ENCODE measurements at regions not wholly inside any gene's neighbourhood (a gene's known extent, or its start where the extent isn't known, plus 50 kb on each side); places are given as distances from the start of the nearest gene placed in this dataset.

- TF ChIP-seq CTCF (IDR thresholded peaks at IDR 0.05; ENCODE audit: extremely low read depth in 1 of 2, insufficient read depth in 1 of 2, low read depth in 1 of 2, low read length in 2 of 2) (no peak), POLR2A (IDR thresholded peaks at IDR 0.05; ENCODE audit: low read depth, low read length) (no peak), MAX (IDR thresholded peaks at IDR 0.05; ENCODE audit: insufficient read depth, insufficient read length) (no peak)
These were observed 669.5 kb downstream of the MAFB start for GRCh38 chr20:40019510-40019909.
